Inflammatory macrophage (primary cell): ENCODE measurements at regions not wholly inside any gene's neighbourhood (a gene's known extent, or its start where the extent isn't known, plus 50 kb on each side); places are given as distances from the start of the nearest gene placed in this dataset.

Source experiments
- DNase-seq, 2 donors: peaks; one replicate each; pipeline ENCODE4 v3.0.0-alpha.2; 2020 to 2022

GRCh38 chr18:34075963-34076860, 148.5 kb downstream of the NOL4 start:
- no peak for DNase-seq

DNA sequence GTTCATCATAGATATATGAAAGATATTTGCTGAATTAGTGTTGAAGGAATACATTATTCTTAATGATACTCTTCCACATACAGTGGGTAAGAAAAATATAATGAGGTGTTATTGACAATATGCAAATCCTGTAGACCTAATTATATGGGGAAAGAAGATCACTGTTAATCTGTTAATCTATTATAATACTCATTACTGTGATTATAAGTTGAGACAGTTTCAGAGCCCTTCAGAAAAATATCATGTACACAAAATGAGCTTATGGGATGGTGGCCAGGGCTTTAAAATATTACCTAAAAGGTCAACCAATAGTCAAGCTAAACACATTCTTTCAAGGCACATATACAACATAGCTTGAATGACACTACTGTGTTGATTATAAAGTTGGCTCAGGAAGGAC, 163.5 kb downstream of the NOL4 start:
- DNase-seq: no peak

DNA sequence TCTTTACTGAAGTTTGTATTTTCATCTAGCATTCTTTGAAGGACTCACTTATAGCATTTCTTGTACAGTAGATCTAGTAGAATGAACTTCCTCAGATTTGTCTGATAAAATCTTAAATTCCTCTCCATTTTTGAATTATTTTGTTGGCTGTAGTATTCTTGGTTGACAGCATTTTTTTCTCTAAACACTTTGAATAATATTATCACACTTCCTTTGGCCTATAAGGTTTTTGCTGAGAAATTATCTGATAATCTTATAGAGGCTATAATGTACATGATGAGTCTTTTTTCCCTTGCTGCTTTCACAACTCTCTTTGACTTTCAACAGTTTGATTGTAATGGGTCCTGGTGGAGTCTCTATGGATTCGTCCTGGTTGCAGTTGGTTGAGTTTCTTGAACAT, 169.5 kb downstream of the NOL4 start:
- no peak for DNase-seq

- no peak for DNase-seq
Measured at GRCh38 chr18:34050661-34051060, 174.1 kb downstream of the NOL4 start.

DNA sequence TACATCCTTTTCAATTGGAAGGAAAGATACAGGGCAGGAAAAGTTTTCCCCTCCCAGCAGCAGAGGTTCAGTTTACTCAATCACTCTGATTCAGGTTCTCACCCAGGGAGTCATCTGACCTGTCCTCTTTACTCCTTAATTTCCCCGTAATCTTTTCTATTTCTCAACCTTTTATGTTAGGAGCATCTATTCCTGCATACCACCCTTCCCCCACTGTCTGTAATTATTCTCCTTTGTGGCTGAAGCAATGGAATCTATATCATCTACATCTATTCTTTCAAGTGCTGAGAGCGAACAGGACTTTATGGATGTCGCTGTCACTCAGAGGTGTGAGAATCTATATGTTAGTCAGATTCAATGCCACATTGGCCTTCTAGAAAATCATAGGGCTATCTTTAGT, 175.2 kb downstream of the NOL4 start:
- DNase-seq: no peak

GRCh38 chr18:34048423-34048822, 176.3 kb downstream of the NOL4 start:
- no peak for DNase-seq

- DNase-seq: no peak
Measured at GRCh38 chr18:34042423-34043146, 182.1 kb downstream of the NOL4 start.

DNA sequence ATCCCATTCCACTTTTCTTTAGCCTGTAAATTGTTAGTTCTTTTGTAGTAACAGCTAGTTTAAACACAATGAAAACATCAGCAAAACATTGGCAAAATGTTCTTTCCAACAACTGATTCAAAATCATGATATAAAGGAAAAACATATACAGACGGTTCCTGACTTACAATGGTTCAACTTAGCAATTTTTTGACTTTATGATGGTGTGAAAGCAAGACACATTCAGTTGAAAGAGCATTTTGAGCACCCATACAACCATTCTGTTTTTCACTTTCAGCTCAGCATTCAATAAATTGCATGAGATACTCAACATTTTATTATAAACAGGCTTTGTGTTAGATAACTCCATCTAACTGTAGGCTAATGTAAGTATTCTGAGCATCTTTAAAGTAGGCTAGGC, 185.1 kb downstream of the NOL4 start:
- DNase-seq: no peak

DNA sequence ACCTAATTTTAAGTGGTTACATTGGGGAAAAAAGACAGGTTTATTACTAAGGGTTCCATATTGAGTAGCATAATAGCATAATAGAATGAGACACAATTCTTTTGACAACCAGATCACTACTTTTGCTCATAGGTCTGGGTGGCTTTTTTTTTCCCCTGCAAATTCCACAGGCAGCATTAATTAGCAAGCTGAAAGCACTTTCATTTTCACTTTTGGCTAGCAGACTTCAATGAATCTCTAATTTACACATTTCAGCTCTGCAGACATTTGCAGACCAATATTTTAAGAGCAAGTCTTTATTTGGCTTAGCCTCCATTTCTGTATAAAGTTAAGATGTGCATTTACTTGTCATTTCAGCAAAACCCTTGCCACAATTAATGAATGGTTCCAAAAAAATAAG, 185.5 kb downstream of the NOL4 start:
- no peak for DNase-seq

DNA sequence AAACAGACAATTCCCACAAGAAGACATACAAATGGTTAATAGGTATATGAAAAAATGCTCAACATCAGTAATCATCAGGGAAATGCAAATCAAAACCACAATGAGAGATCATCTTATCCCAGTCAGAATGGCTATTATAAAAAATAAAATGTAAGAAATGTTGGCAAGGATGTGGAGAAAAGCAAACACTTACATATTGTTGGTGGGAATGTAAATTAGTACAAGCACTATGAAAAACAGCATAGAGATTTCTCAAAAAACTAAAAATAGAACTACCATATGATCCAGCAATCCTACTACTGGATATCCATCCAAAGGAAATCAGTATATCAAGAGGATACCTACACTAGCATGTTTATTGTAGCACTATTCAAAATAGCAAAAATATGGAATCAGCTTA, 186.6 kb downstream of the NOL4 start:
- no peak for DNase-seq

DNA sequence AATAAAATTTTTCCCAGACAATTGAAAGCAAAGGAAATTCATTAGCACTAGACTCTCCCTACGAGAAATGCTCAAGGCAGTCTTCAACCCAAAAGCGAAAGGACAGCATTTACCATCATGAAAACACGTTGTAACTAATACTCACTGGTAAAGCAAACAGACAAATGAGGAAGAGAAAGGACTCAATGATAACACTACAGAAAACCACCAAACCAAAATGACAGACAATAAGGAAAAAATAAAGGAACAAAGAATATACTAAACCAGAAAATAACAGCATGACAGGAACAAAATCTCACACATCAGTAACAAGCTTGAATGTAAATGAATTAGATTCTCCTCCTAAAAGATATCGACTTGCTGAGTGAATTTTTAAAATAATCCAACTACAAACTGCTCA, 190.7 kb downstream of the NOL4 start:
- DNase-seq: no peak

GRCh38 chr18:34031810-34032209, 192.9 kb downstream of the NOL4 start:
- no peak for DNase-seq

- no peak for DNase-seq
Measured at GRCh38 chr18:34028324-34028723, 196.4 kb downstream of the NOL4 start.

GRCh38 chr18:34025191-34025801, 199.4 kb downstream of the NOL4 start:
- no peak for DNase-seq

DNA sequence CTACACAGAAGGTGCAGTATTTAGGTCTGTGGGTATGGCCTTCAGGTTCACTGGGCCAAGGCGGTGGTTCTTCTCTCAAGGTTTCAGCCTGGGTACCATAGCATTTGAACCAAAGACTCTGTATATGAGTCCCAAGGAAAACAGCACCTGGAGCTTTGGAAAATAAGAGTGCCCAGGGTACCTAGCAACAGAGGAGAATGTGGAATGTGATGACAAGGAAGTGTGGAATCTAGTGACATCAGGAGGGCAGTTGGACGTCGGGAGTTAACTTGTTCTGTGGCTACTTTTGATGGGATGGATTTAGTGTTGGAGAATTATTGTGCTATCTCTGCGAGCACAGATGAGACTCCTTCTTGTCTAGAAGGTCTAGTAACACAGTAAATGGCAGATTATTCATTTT, 201.2 kb downstream of the NOL4 start:
- no peak for DNase-seq

GRCh38 chr18:34018336-34018735, 206.4 kb downstream of the NOL4 start:
- DNase-seq: no peak

GRCh38 chr18:34003687-34004086, 221.0 kb downstream of the NOL4 start:
- no peak for DNase-seq

DNA sequence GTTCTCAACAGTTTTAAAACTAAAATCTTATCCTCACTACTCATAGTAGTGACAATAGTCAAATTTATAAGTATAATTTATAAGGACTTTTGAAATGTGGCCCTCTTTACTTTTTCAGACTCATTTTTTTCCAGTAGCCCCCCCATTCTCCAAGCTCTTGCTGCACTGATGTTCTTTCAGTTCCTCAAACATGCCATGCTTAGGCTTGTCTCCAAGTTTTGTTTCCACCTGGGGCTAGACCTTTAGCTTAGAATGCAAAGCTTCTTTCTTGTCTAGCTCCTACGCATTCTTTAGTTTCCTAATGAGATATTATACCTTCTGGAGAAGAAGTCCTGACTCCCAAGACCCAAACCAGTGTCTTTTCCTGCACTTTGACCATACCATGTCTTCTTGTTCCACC, 222.6 kb downstream of the NOL4 start:
- no peak for DNase-seq

- no peak for DNase-seq
Measured at GRCh38 chr18:34001376-34001775, 223.3 kb downstream of the NOL4 start.

DNA sequence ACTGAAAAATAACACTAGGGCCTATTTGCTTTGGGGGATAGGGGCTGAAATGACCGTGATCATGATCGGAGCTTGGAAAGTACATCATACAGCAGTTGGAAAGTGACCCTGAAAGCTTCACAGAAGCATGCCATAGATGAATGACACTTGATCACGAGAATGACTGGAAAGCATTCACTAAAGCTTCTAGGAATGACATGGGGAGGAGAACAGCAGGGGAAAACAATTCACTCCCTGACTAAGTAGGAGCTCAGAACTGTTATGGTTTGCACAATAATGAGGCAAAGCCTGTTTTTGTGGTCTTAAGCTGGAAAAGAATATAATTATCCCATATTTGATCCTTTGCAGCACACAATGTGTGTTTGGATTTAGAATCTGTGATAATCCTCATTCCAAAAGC, 237.5 kb downstream of the NOL4 start:
- no peak for DNase-seq

DNA sequence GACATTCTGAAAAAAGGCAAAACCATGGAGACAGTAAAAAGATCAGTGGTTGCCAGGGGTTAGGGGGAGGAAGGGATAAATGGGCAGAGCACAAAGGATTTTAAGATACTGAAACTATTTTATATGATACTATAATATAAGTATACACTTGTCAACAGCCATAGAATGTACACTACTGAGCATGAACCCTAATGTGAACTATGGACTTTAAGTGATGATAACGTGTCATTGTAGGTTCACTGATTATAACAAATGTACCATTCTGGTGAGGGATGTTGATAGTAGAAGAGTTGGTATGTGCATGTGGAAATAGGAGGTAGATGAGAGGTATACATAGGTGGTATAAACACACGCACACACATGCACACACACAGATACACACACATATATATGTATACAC, 241.6 kb downstream of the NOL4 start:
- no peak for DNase-seq

DNA sequence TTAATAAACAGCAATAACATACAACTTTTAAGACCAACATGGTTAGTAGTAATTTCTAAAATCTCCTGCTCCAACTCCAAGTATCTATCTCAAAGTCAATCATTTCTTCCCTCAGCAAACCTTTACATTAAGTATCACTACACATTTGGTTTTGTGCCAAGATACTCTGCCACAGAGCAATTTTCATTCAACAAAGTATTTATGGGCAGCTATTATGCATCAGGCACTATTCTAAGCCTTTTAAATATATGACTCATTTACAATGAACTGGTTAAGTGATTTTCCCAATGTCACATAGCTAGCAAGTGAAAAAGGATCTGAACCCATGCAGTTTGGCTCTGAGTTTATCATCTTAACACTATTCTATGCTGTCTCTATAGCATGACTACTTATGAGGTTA, 264.3 kb downstream of the NOL4 start:
- DNase-seq: no peak

GRCh38 chr18:33959609-33960008, 265.1 kb downstream of the NOL4 start:
- no peak for DNase-seq

GRCh38 chr18:33957707-33958106, 267.0 kb downstream of the NOL4 start:
- DNase-seq: no peak
